GM12878 (cell line): ENCODE measurements at regions not wholly inside any gene's neighbourhood (a gene's known extent, or its start where the extent isn't known, plus 50 kb on each side); places are given as distances from the start of the nearest gene placed in this dataset.

Experiments
- ATAC-seq: fragments of 200-7000 bp; cut with Tn5 transposase; 3 replicates; pipeline ENCODE4 v1.9.1; 2020; ENCODE audit warnings: mild to moderate bottlenecking, moderate library complexity
- BruUV-seq: library from RNA; stranded (reverse); fragments of 400-500 nt; replicated peaks from 2 replicates; lab custom pipeline; 2021; lab: Mats Ljungman, UMichigan
- CTCF ChIA-PET: fragments of 300-600 bp; sonication (Branson Sonifier 250); formaldehyde crosslinking; extraction: SDS; loops from one replicate; lab custom pipeline; 2021; ENCODE audit warnings: inconsistent platforms; lab: Yijun Ruan, JAX
- POLR2A ChIA-PET: fragments of 350-600 bp; formaldehyde crosslinking; extraction: SDS; loops from one replicate; lab custom pipeline; 2021; ENCODE audit warnings: inconsistent platforms; lab: Charles Lee
- RAD21 ChIA-PET: fragments of 300-600 bp; sonication (Branson Sonifier 250); formaldehyde crosslinking; loops from one replicate; lab custom pipeline; 2023; ENCODE audit warnings: antibody characterized with exemption; ENCODE audit not compliant: unreplicated experiment; lab: Charles Lee
- SMC1A ChIA-PET: fragments of 300-600 bp; sonication (Branson Sonifier 250); formaldehyde crosslinking; loops from one replicate; lab custom pipeline; 2023; ENCODE audit not compliant: unreplicated experiment, uncharacterized antibody; lab: Charles Lee
- DNase-seq: peaks from one replicate; pipeline ENCODE4 v3.0.0-alpha.2; 2011; ENCODE audit warnings: low read depth, low spot score
- FAIRE-seq: peaks from 3 replicates; lab custom pipeline; 2011; peaks lifted over from hg19 to GRCh38; lab: Jason Lieb, UNC
- H2AFZ ChIP-seq: 2 replicates; pipeline ENCODE4 v1.6.0; 2011; ENCODE audit warnings: low read depth, low read length, control low read depth; ENCODE audit not compliant: control insufficient read depth
- H3K27ac ChIP-seq: 2 replicates; pipeline ENCODE4 v1.5.1; 2011; ENCODE audit warnings: control low read depth; ENCODE audit not compliant: control insufficient read depth, insufficient read depth
- H3K27me3 ChIP-seq, 2 experiments: replicated peaks in 1 of 2; 2 replicates each; pipeline versions ENCODE4 v1.6.0 to v1.6.1; 2011; ENCODE audit warnings: low read length in 1 of 2; ENCODE audit not compliant: control insufficient read depth in 2 of 2, insufficient read depth in 2 of 2
- H3K36me3 ChIP-seq, 2 experiments: 2 replicates each; pipeline ENCODE4 v1.5.1; 2011; ENCODE audit warnings: low read length in 1 of 2; ENCODE audit not compliant: control insufficient read depth in 2 of 2, insufficient read depth in 2 of 2
- H3K4me1 ChIP-seq: 2 replicates; pipeline ENCODE4 v1.6.1; 2011; ENCODE audit warnings: mild to moderate bottlenecking, low read length, moderate library complexity, mixed read lengths; ENCODE audit not compliant: control insufficient read depth, insufficient read depth
- H3K4me2 ChIP-seq: 2 replicates; pipeline ENCODE4 v1.6.0; 2011; ENCODE audit warnings: control low read depth; ENCODE audit not compliant: control insufficient read depth, insufficient read depth
- H3K4me3 ChIP-seq: fragments of 200-600 bp; sonication (generic); 2 replicates; pipeline ENCODE4 v1.5.1; 2016
- H3K79me2 ChIP-seq: 2 replicates; pipeline ENCODE4 v1.6.0; 2011; ENCODE audit warnings: low read length; ENCODE audit not compliant: control insufficient read depth, insufficient read depth
- H3K9ac ChIP-seq: 2 replicates; pipeline ENCODE4 v1.8.0; 2011; ENCODE audit warnings: low read length, control low read depth, mixed read lengths; ENCODE audit not compliant: control insufficient read depth, insufficient read depth
- H3K9me3 ChIP-seq: replicated peaks from 3 replicates; pipeline ENCODE4 v1.5.1; 2011; ENCODE audit warnings: mild to moderate bottlenecking, low read length; ENCODE audit not compliant: control insufficient read depth, insufficient read depth
- H4K20me1 ChIP-seq: 2 replicates; pipeline ENCODE4 v1.6.0; 2011; ENCODE audit not compliant: control insufficient read depth, insufficient read depth
- BRCA1 ChIP-seq: IDR thresholded peaks from 2 replicates; pipeline ENCODE4 v1.6.1; 2011; ENCODE audit warnings: low read depth, low read length, improper control_type of control experiment
- CEBPB ChIP-seq, 2 experiments: fragments of 150-350 bp in 1 of 2; IDR thresholded peaks; 2 replicates each; pipeline ENCODE4 v1.6.1; 2012 to 2014; ENCODE audit warnings: low read depth in 2 of 2, low read length in 2 of 2, borderline replicate concordance in 1 of 2, inconsistent platforms in 1 of 2
- KAT2A ChIP-seq: conservative IDR thresholded peaks from 2 replicates; pipeline ENCODE4 v1.6.1; 2011; ENCODE audit warnings: low read depth, low read length; ENCODE audit not compliant: control insufficient read depth
- MTA2 ChIP-seq: fragments of 450-650 bp; IDR thresholded peaks from 2 replicates; pipeline ENCODE4 v1.6.1; 2016; ENCODE audit warnings: low read depth, mild to moderate bottlenecking, moderate library complexity
- NFYB ChIP-seq: IDR thresholded peaks from 2 replicates; pipeline ENCODE4 v1.6.1; 2011; ENCODE audit warnings: low read depth, mild to moderate bottlenecking, low read length, improper control_type of control experiment, moderate library complexity; ENCODE audit not compliant: insufficient read depth
- RUNX3 ChIP-seq: IDR thresholded peaks from 2 replicates; pipeline ENCODE4 v1.6.1; 2012; ENCODE audit warnings: low read length, inconsistent platforms
- USF1 ChIP-seq: IDR thresholded peaks from 2 replicates; pipeline ENCODE4 v1.6.1; 2011; ENCODE audit warnings: borderline replicate concordance, low read depth, mild to moderate bottlenecking, moderate library complexity, mixed read lengths, low read length; ENCODE audit not compliant: insufficient read depth; ENCODE audit errors: extremely low read length
- YY1 ChIP-seq: IDR thresholded peaks from 2 replicates; pipeline ENCODE4 v1.6.1; 2011; ENCODE audit warnings: low read depth, mild to moderate bottlenecking, low read length
- ZNF207 ChIP-seq: fragments of 450-650 bp; IDR thresholded peaks from 2 replicates; pipeline ENCODE4 v1.6.1; 2014; ENCODE audit warnings: antibody characterized with exemption, mild to moderate bottlenecking, borderline replicate concordance
- ZSCAN29 ChIP-seq: fragments of 450-650 bp; IDR thresholded peaks from 2 replicates; pipeline ENCODE4 v1.6.1; 2017; ENCODE audit warnings: mild to moderate bottlenecking, moderate library complexity
- WGBS: methylation state at CpG from one replicate; pipeline ENCODE4 v1.1.6; 2016; ENCODE audit warnings: low lambda C conversion rate; ENCODE audit not compliant: insufficient replicate concordance, insufficient coverage; ENCODE audit errors: missing lambda C conversion rate; 5-methylcytosine and 5-hydroxymethylcytosine counted together
- in situ Hi-C: fragments of 300-500 bp; cut with MboI; formaldehyde crosslinking; loops from 9 replicates; pipeline ENCODE4 v1.14.3; 2018; ENCODE audit warnings: mixed read lengths
- intact Hi-C: fragments of 100-400 bp; cut with micrococcal nuclease; formaldehyde crosslinking; loops from one replicate; pipeline ENCODE4 v1.14.2; 2022; ENCODE audit not compliant: unreplicated experiment
- TF ChIP-seq, protein P1 (sequence below): fragments of 450-650 bp; IDR thresholded peaks from 2 replicates; pipeline ENCODE4 v1.6.1; 2017; ENCODE audit warnings: mild to moderate bottlenecking

- CTCF ChIA-PET, result no interaction called here
- no peaks in the 10 kb centered on the region for H3K9me3 ChIP-seq
- H3K9ac ChIP-seq, result no peak overlapping the region
- ATAC-seq (no peak), DNase-seq (no peak), FAIRE-seq (no peak)
- H3K4me3 ChIP-seq, result no peak overlapping the region
- RAD21 ChIA-PET, result no interaction called here
- H3K4me1 ChIP-seq, result no peaks in the 10 kb centered on the region
- WGBS, result 21% methylated on average over 2 of the region's 2 CpGs
- in situ Hi-C loops (loop anchor here (10.0 kb wide), 1 partner anchor 1026 kb away; no protein-coding TSS in a partner anchor), intact Hi-C loops (no loop called here)
- H2AFZ ChIP-seq, result no peak overlapping the region
- POLR2A ChIA-PET, result no interaction called here
- H3K27me3 ChIP-seq, result no peaks in the 10 kb centered on the region
- no peaks in the 10 kb centered on the region for H4K20me1 ChIP-seq
- H3K36me3 ChIP-seq, result no peaks in the 10 kb centered on the region
- BruUV-seq, result no TSS peak
- no peaks in the 10 kb centered on the region for H3K79me2 ChIP-seq
- H3K27ac ChIP-seq, result no peak overlapping the region
- SMC1A ChIA-PET, result no interaction called here
- no peak overlapping the region for H3K4me2 ChIP-seq
- TF ChIP-seq BRCA1, result no peak
- no peak for TF ChIP-seq RUNX3
- no peak for TF ChIP-seq CEBPB (IDR thresholded peaks at IDR 0.05; ENCODE audit: borderline replicate concordance in 1 of 2, low read depth in 2 of 2, low read length in 2 of 2)
- TF ChIP-seq, protein P1, sequence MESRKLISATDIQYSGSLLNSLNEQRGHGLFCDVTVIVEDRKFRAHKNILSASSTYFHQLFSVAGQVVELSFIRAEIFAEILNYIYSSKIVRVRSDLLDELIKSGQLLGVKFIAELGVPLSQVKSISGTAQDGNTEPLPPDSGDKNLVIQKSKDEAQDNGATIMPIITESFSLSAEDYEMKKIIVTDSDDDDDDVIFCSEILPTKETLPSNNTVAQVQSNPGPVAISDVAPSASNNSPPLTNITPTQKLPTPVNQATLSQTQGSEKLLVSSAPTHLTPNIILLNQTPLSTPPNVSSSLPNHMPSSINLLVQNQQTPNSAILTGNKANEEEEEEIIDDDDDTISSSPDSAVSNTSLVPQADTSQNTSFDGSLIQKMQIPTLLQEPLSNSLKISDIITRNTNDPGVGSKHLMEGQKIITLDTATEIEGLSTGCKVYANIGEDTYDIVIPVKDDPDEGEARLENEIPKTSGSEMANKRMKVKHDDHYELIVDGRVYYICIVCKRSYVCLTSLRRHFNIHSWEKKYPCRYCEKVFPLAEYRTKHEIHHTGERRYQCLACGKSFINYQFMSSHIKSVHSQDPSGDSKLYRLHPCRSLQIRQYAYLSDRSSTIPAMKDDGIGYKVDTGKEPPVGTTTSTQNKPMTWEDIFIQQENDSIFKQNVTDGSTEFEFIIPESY, result no peak
- no peak for TF ChIP-seq MTA2
- no peak for TF ChIP-seq USF1
- no peak for TF ChIP-seq KAT2A
- TF ChIP-seq YY1, result no peak
- TF ChIP-seq ZSCAN29, result no peak
- TF ChIP-seq ZNF207, result no peak
- no peak for TF ChIP-seq NFYB
These were observed 604.4 kb downstream of the PRELID2 start for GRCh38 chr5:145230781-145231180.
